Tibial nerve (tissue), 4 donors: ENCODE measurements at regions not wholly inside any gene's neighbourhood (a gene's known extent, or its start where the extent isn't known, plus 50 kb on each side); places are given as distances from the start of the nearest gene placed in this dataset.

Source experiments
- CTCF ChIP-seq, 5 experiments: fragments of 200-600 bp in 3 of 5; fragments of 450-650 bp in 2 of 5; sonication (generic) in 3 of 5; IDR thresholded peaks; one replicate each; pipeline ENCODE4 v1.5.1; 2016 to 2019; ENCODE audit warnings: antibody characterized with exemption in 5 of 5, mild to moderate bottlenecking in 3 of 5, moderate library complexity in 2 of 5
- EP300 ChIP-seq, 2 donors: sonication (generic); formaldehyde crosslinking; IDR thresholded peaks; one replicate each; pipeline ENCODE4 v1.6.1; 2017; ENCODE audit warnings: antibody characterized with exemption in 2 of 2, mild to moderate bottlenecking in 1 of 2
- POLR2A ChIP-seq, 2 donors: fragments of 450-650 bp; IDR thresholded peaks; one replicate each; pipeline ENCODE4 v1.6.1; 2017; ENCODE audit warnings: antibody characterized with exemption in 2 of 2, mild to moderate bottlenecking in 2 of 2, moderate library complexity in 2 of 2

- no peak for TF ChIP-seq CTCF (IDR thresholded peaks at IDR 0.05)
- no peak for TF ChIP-seq EP300 (IDR thresholded peaks at IDR 0.05)
- TF ChIP-seq POLR2A (IDR thresholded peaks at IDR 0.05), result no peak
These were observed 64.2 kb downstream of the FAM43A start for GRCh38 chr3:194749631-194750490.
